ENCODE measurements at regions not wholly inside any gene's neighbourhood (a gene's known extent, or its start where the extent isn't known, plus 50 kb on each side); places are given as distances from the start of the nearest gene placed in this dataset.

- Histone ChIP-seq H3K27me3 (ENCODE audit: control insufficient read depth in 1 of 2, insufficient read depth in 2 of 2, low read length in 2 of 2) (no peaks in the 10 kb centered on the region), H3K27ac (ENCODE audit: low read depth in 1 of 2, low read length in 2 of 2) (no peak overlapping the region), H3K4me3 (ENCODE audit: low read length) (no peak overlapping the region), H3K4me1 (ENCODE audit: insufficient read depth, low read length) (no peaks in the 10 kb centered on the region), H3K36me3 (ENCODE audit: insufficient read depth, low read length) (no peaks in the 10 kb centered on the region), H3K9me3 (ENCODE audit: control insufficient read depth in 1 of 2, insufficient read depth in 1 of 2, low read length in 2 of 2) (no peaks in the 10 kb centered on the region)
- Mint-ChIP-seq H3K36me3 (ENCODE audit: low read depth) (no peaks in the 10 kb centered on the region), H3K4me3 (no peak overlapping the region), H3K9me3 (no peaks in the 10 kb centered on the region), H3K4me1 (ENCODE audit: low read depth) (no peaks in the 10 kb centered on the region), H3K27ac (no peak overlapping the region), H3K27me3 (no peaks in the 10 kb centered on the region)
- DNase-seq (no peak), ATAC-seq (ENCODE audit: poor library complexity) (no peak)
- POLR2A ChIA-PET: no interaction called here
- CTCF ChIA-PET: no interaction called here
- intact Hi-C loops (cut with DNase I, micrococcal nuclease): no loop called here
- no peak for TF ChIP-seq CTCF (IDR thresholded peaks at IDR 0.05)
Observed at GRCh38 chr12:105574056-105574715, 243.7 kb downstream of the C12orf75 start.

- H3K27me3 ChIP-seq (ENCODE audit: control insufficient read depth in 1 of 2, insufficient read depth in 2 of 2, low read length in 2 of 2): no peaks in the 10 kb centered on the region
- H3K4me3 ChIP-seq (ENCODE audit: low read length): no peak overlapping the region
- no peak overlapping the region for H3K27ac ChIP-seq (ENCODE audit: low read depth in 1 of 2, low read length in 2 of 2)
- ATAC-seq (ENCODE audit: poor library complexity) (no peak), DNase-seq (no peak)
- Mint-ChIP-seq H3K27ac (no peak overlapping the region), H3K4me3 (no peak overlapping the region), H3K27me3 (no peaks in the 10 kb centered on the region), H3K4me1 (ENCODE audit: low read depth) (no peaks in the 10 kb centered on the region), H3K9me3 (no peaks in the 10 kb centered on the region), H3K36me3 (ENCODE audit: low read depth) (no peaks in the 10 kb centered on the region)
- no peaks in the 10 kb centered on the region for H3K4me1 ChIP-seq (ENCODE audit: insufficient read depth, low read length)
- no peak for TF ChIP-seq CTCF (IDR thresholded peaks at IDR 0.05)
- intact Hi-C loops (cut with DNase I, micrococcal nuclease): no loop called here
- ChIA-PET CTCF (no interaction called here), POLR2A (no interaction called here)
- no peaks in the 10 kb centered on the region for H3K36me3 ChIP-seq (ENCODE audit: insufficient read depth, low read length)
- no peaks in the 10 kb centered on the region for H3K9me3 ChIP-seq (ENCODE audit: control insufficient read depth in 1 of 2, insufficient read depth in 1 of 2, low read length in 2 of 2)
Observed at GRCh38 chr12:105575235-105575634, 244.7 kb downstream of the C12orf75 start.

GRCh38 chr12:105576261-105576660 lies 245.8 kb downstream of the C12orf75 start:
- H3K4me1 Mint-ChIP-seq (ENCODE audit: low read depth): no peaks in the 10 kb centered on the region
- no peak for TF ChIP-seq CTCF (IDR thresholded peaks at IDR 0.05)
- intact Hi-C loops (cut with DNase I, micrococcal nuclease): no loop called here
- DNase-seq: no peak
- no peaks in the 10 kb centered on the region for H3K9me3 Mint-ChIP-seq
- H3K4me3 Mint-ChIP-seq: no peak overlapping the region
- no peak for ATAC-seq (ENCODE audit: poor library complexity)
- Histone ChIP-seq H3K4me3 (ENCODE audit: low read length) (no peak overlapping the region), H3K27me3 (ENCODE audit: control insufficient read depth in 1 of 2, insufficient read depth in 2 of 2, low read length in 2 of 2) (no peaks in the 10 kb centered on the region), H3K9me3 (ENCODE audit: control insufficient read depth in 1 of 2, insufficient read depth in 1 of 2, low read length in 2 of 2) (no peaks in the 10 kb centered on the region), H3K36me3 (ENCODE audit: insufficient read depth, low read length) (no peaks in the 10 kb centered on the region), H3K4me1 (ENCODE audit: insufficient read depth, low read length) (no peaks in the 10 kb centered on the region), H3K27ac (ENCODE audit: low read depth in 1 of 2, low read length in 2 of 2) (no peak overlapping the region)
- no peaks in the 10 kb centered on the region for H3K36me3 Mint-ChIP-seq (ENCODE audit: low read depth)
- ChIA-PET POLR2A (no interaction called here), CTCF (interaction anchor here (0.6 kb wide), 1 partner anchor 722 kb away, joined by 3 read pairs; no protein-coding TSS in a partner anchor)
- H3K27me3 Mint-ChIP-seq: peaks cover 4% of the 10 kb centered on the region
- H3K27ac Mint-ChIP-seq: no peak overlapping the region

All from CD4-positive, alpha-beta T cell (primary cell).